HepG2 (cell line): ENCODE measurements at regions not wholly inside any gene's neighbourhood (a gene's known extent, or its start where the extent isn't known, plus 50 kb on each side); places are given as distances from the start of the nearest gene placed in this dataset.

Experiments
- ATAC-seq: fragments of 200-7000 bp; cut with Tn5 transposase; 3 replicates; pipeline ENCODE4 v1.9.1; 2020; ENCODE audit warnings: mild to moderate bottlenecking, moderate library complexity
- BruUV-seq: library from RNA; stranded (reverse); fragments of 400-500 nt; replicated peaks from 2 replicates; lab custom pipeline; 2021; lab: Mats Ljungman, UMichigan
- CTCF ChIA-PET: fragments of 300-600 bp; formaldehyde crosslinking; extraction: SDS; loops from one replicate; lab custom pipeline; 2021; ENCODE audit warnings: low total read pairs, inconsistent platforms, low intra/inter-chr PET ratio; lab: Yijun Ruan, JAX
- POLR2A ChIA-PET: fragments of 350-600 bp; sonication (Branson Sonifier 250); formaldehyde crosslinking; loops from one replicate; lab custom pipeline; 2020; ENCODE audit warnings: antibody characterized with exemption, inconsistent platforms; lab: Yijun Ruan, JAX
- DNase-seq: peaks from one replicate; pipeline ENCODE4 v3.0.0-alpha.2; 2015; ENCODE audit warnings: low spot score
- FAIRE-seq: peaks from 3 replicates; lab custom pipeline; 2011; peaks lifted over from hg19 to GRCh38; lab: Jason Lieb, UNC
- H2AFZ ChIP-seq: one replicate; pipeline ENCODE4 v1.6.1; 2011; ENCODE audit warnings: low read length, inconsistent platforms
- H3K27ac ChIP-seq: fragments of 300-600 bp; 3 replicates; pipeline ENCODE4 v1.8.0; 2011; ENCODE audit warnings: mixed run types, mild to moderate bottlenecking, mixed read lengths, low read length, inconsistent platforms; ENCODE audit not compliant: insufficient read depth; ENCODE audit errors: extremely low read length
- H3K27me3 ChIP-seq, 2 experiments: fragments of 200-600 bp in 1 of 2; 2 replicates in 1 of 2; 3 replicates in 1 of 2; pipeline versions ENCODE4 v1.6.0 to v1.8.0; 2011; ENCODE audit warnings: low read length in 2 of 2, mild to moderate bottlenecking in 2 of 2, moderate library complexity in 2 of 2, inconsistent platforms in 1 of 2; ENCODE audit not compliant: insufficient read depth in 2 of 2, control insufficient read depth in 1 of 2
- H3K36me3 ChIP-seq, 2 experiments: fragments of 200-600 bp in 1 of 2; replicated peaks in 1 of 2; 2 replicates in 1 of 2; 3 replicates in 1 of 2; pipeline versions ENCODE4 v1.5.1 to v1.8.0; 2011; ENCODE audit warnings: low read length in 2 of 2, inconsistent platforms in 1 of 2; ENCODE audit not compliant: insufficient read depth in 2 of 2, control insufficient read depth in 1 of 2
- H3K4me1 ChIP-seq: 2 replicates; pipeline ENCODE4 v1.5.1; 2012; ENCODE audit warnings: low read length, inconsistent platforms; ENCODE audit not compliant: insufficient read depth
- H3K4me2 ChIP-seq: 2 replicates; pipeline ENCODE4 v1.6.0; 2011; ENCODE audit warnings: low read depth, low read length, inconsistent platforms
- H3K4me3 ChIP-seq, 3 experiments: fragments of 200-600 bp in 1 of 3; sonication (generic), shearing (Covaris generic) in 1 of 3; replicated peaks in 1 of 3; 2 replicates each; pipeline ENCODE4 v1.5.1; 2011 to 2016; ENCODE audit warnings: low read length in 3 of 3, inconsistent platforms in 2 of 3, low read depth in 2 of 3, mild to moderate bottlenecking in 2 of 3, control low read depth in 1 of 3, mixed read lengths in 1 of 3; ENCODE audit not compliant: insufficient read depth in 1 of 3
- H3K79me2 ChIP-seq: one replicate; pipeline ENCODE4 v1.6.1; 2011; ENCODE audit warnings: low read length, inconsistent platforms; ENCODE audit not compliant: insufficient read depth
- H3K9ac ChIP-seq: 2 replicates; pipeline ENCODE4 v1.6.0; 2011; ENCODE audit warnings: mild to moderate bottlenecking, low read depth, low read length, inconsistent platforms; ENCODE audit not compliant: insufficient read depth
- H3K9me3 ChIP-seq: 2 replicates; pipeline ENCODE4 v1.5.1; 2012; ENCODE audit warnings: mild to moderate bottlenecking, low read length
- H4K20me1 ChIP-seq: 2 replicates; pipeline ENCODE4 v1.6.0; 2011; ENCODE audit warnings: inconsistent platforms, mild to moderate bottlenecking, low read length, moderate library complexity; ENCODE audit not compliant: insufficient read depth
- GATAD1 ChIP-seq: IDR thresholded peaks from 2 replicates; pipeline ENCODE4 v1.6.1; 2016; ENCODE audit warnings: missing genetic modification reagents, missing compliant biosample characterization
- IRX3 ChIP-seq: sonication (generic); formaldehyde crosslinking; IDR thresholded peaks from 2 replicates; pipeline ENCODE4 v1.8.1; 2023; ENCODE audit warnings: mild to moderate bottlenecking, low read depth, missing genetic modification reagents, borderline replicate concordance
- KDM2A ChIP-seq: sonication (generic); formaldehyde crosslinking; IDR thresholded peaks from 2 replicates; pipeline ENCODE4 v1.4.0; 2020; ENCODE audit warnings: low read depth, missing genetic modification reagents, borderline replicate concordance
- RAD21 ChIP-seq: fragments of 450-650 bp; formaldehyde crosslinking; IDR thresholded peaks from 2 replicates; pipeline ENCODE4 v1.5.0; 2020; ENCODE audit warnings: mild to moderate bottlenecking
- SMC3 ChIP-seq: IDR thresholded peaks from 2 replicates; pipeline ENCODE4 v1.6.1; 2011; ENCODE audit warnings: low read length, improper control_type of control experiment
- STAG1 ChIP-seq: sonication (generic); formaldehyde crosslinking; IDR thresholded peaks from 2 replicates; pipeline ENCODE4 v1.4.0; 2020; ENCODE audit warnings: missing genetic modification reagents
- THAP11 ChIP-seq: IDR thresholded peaks from 2 replicates; pipeline ENCODE4 v1.6.1; 2016; ENCODE audit warnings: missing biosample characterization, missing genetic modification reagents
- YY1 ChIP-seq: IDR thresholded peaks from 2 replicates; pipeline ENCODE4 v1.6.1; 2011; ENCODE audit warnings: low read length, low read depth, moderate library complexity, mild to moderate bottlenecking; ENCODE audit not compliant: insufficient read depth, insufficient replicate concordance
- ZFX ChIP-seq: sonication (generic); formaldehyde crosslinking; IDR thresholded peaks from 2 replicates; pipeline ENCODE4 v1.4.0; 2020; ENCODE audit warnings: mild to moderate bottlenecking, low read depth, missing genetic modification reagents, moderate library complexity
- whole genome bisulfite sequencing: methylation state at CpG from one replicate; pipeline ENCODE4 v1.1.6; 2017; ENCODE audit warnings: low lambda C conversion rate; 5-methylcytosine and 5-hydroxymethylcytosine counted together
- in situ Hi-C: cut with HindIII; loops from 2 replicates; pipeline ENCODE4 v1.10.0; 2017; ENCODE audit warnings: low pct_unique_long_range_greater_than_20kb; ENCODE audit not compliant: extremely low pct_ligation_motif_present
- intact Hi-C: fragments of 100-400 bp; cut with micrococcal nuclease; formaldehyde crosslinking; loops from one replicate; pipeline ENCODE4 v1.10.0; 2022; ENCODE audit not compliant: unreplicated experiment
- TF ChIP-seq, protein P1 (sequence below): sonication (generic); formaldehyde crosslinking; IDR thresholded peaks from 2 replicates; pipeline ENCODE4 v1.9.0; 2021; ENCODE audit warnings: missing genetic modification reagents, borderline replicate concordance
- TF ChIP-seq, protein P2 (sequence below): IDR thresholded peaks from 2 replicates; pipeline ENCODE4 v1.6.1; 2016; ENCODE audit warnings: missing compliant biosample characterization, missing genetic modification reagents, borderline replicate concordance
- TF ChIP-seq, protein P3 (sequence below): sonication (generic); formaldehyde crosslinking; IDR thresholded peaks from 2 replicates; pipeline ENCODE4 v1.5.1; 2020; ENCODE audit warnings: missing genetic modification reagents, mild to moderate bottlenecking, borderline replicate concordance
- TF ChIP-seq, protein P4 (sequence below): sonication (generic); formaldehyde crosslinking; IDR thresholded peaks from 2 replicates; pipeline ENCODE4 v1.5.0; 2020; ENCODE audit warnings: mild to moderate bottlenecking, missing genetic modification reagents, moderate library complexity

DNA sequence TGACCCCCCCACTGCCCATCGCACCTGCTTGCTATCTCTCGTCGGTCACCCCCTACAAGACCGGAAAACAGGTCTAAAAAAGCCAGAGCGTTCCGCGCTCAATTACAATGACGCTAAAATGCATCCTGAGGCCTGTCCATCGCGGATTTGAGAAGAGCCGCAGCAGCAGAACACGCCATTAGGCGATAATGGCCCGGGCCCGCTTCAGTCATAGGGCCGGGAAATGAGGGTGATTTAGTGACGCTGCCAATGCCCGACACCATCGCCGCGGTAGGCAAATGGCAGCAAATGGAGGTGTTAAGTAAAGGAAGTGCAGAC lies 64.1 kb upstream of the SSX2IP start (continued):
- TF ChIP-seq, protein P1, sequence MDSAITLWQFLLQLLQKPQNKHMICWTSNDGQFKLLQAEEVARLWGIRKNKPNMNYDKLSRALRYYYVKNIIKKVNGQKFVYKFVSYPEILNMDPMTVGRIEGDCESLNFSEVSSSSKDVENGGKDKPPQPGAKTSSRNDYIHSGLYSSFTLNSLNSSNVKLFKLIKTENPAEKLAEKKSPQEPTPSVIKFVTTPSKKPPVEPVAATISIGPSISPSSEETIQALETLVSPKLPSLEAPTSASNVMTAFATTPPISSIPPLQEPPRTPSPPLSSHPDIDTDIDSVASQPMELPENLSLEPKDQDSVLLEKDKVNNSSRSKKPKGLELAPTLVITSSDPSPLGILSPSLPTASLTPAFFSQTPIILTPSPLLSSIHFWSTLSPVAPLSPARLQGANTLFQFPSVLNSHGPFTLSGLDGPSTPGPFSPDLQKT (CRISPR knock-in tag), result no peak

DNA sequence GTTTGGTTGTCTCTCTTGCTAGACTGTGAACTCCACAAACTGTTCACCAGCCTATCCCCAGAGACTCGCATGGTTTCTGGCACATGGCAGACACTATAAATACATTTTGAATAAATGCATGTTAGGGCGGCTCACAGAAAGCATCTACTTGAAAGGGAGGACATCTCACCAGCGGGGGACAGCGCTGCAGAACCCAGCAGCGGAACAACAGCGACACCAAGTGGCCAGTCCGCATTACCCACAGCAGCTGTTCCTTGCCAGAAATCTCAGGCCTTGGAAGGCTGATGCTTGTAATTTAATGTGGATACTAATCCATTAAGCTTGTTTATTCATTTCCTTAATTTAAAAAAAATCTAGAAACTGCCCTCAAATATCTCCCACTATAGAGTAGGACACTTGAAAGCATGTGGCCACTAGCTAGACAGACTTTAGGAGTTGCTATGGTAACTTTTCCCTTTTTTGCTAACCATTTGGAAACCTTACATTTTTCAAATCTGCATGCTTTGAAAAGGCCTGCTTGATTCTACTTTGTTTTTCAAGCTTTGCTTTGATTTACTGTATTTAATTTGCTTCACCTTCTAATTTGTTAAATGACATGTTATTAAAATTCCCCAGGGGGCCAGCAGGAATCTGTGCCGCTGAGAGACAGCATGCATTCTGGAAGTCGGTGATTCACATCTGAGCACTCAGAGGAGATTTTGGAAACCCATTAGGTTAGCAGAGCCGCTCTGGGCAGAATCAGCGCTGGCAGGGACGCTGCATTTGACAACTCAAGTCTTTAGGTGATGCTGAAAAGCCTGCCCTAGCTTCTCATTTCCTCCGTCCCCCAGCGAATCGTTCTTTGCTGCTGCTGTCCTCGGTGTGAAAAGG lies 63.5 kb upstream of the SSX2IP start:
- H3K79me2 ChIP-seq, result no peaks in the 10 kb centered on the region
- no peak overlapping the region for H3K4me2 ChIP-seq
- no peak overlapping the region for H3K27ac ChIP-seq
- in situ Hi-C loops (loop anchor here (10.0 to 25.0 kb wide), 3 partner anchors 89 to 829 kb away; partner anchors contain the start of gene PRKACB), intact Hi-C loops (loop anchor here (1.0 to 5.0 kb wide), 5 partner anchors 63 to 821 kb away; partner anchors contain the start of gene SSX2IP)
- BruUV-seq, result no TSS peak
- no peaks in the 10 kb centered on the region for H4K20me1 ChIP-seq
- WGBS, result 25% methylated on average over 16 of the region's 16 CpGs
- ChIA-PET POLR2A (no interaction called here), CTCF (interaction anchor here (0.8 to 2.1 kb wide), 4 partner anchors 85 to 821 kb away, joined by 4 to 14 read pairs (median 8); no protein-coding TSS in a partner anchor)
- H3K27me3 ChIP-seq, result no peaks in the 10 kb centered on the region
- peak; percentile 75 for FAIRE-seq
- H3K9ac ChIP-seq, result no peak overlapping the region
- H3K36me3 ChIP-seq, result no peaks in the 10 kb centered on the region
- H3K4me1 ChIP-seq, result no peaks in the 10 kb centered on the region
- ATAC-seq, result peak; percentile 93
- DNase-seq, result peak; percentile 31
- no peaks in the 10 kb centered on the region for H3K9me3 ChIP-seq
- H2AFZ ChIP-seq, result no peak overlapping the region
- no peak overlapping the region for H3K4me3 ChIP-seq
- TF ChIP-seq IRX3 (CRISPR knock-in tag) (no peak), ZFX (0 out of 2 replicates have a peak, but pooled peaks have one; percentile 20), KDM2A (peak; percentile 50; the same call in 1 of the 2 replicates), SMC3 (peak; percentile 89), YY1 (peak; percentile 17), GATAD1 (CRISPR knock-in tag) (no peak), THAP11 (CRISPR knock-in tag) (0 out of 2 replicates have a peak, but pooled peaks have one; percentile 14), RAD21 (CRISPR knock-in tag) (peak; percentile 89), STAG1 (CRISPR knock-in tag) (peak; percentile 99)
- TF ChIP-seq, protein P2, sequence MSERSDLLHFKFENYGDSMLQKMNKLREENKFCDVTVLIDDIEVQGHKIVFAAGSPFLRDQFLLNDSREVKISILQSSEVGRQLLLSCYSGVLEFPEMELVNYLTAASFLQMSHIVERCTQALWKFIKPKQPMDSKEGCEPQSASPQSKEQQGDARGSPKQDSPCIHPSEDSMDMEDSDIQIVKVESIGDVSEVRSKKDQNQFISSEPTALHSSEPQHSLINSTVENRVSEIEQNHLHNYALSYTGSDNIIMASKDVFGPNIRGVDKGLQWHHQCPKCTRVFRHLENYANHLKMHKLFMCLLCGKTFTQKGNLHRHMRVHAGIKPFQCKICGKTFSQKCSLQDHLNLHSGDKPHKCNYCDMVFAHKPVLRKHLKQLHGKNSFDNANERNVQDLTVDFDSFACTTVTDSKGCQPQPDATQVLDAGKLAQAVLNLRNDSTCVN (CRISPR knock-in tag), result no peak
- TF ChIP-seq, protein P3, sequence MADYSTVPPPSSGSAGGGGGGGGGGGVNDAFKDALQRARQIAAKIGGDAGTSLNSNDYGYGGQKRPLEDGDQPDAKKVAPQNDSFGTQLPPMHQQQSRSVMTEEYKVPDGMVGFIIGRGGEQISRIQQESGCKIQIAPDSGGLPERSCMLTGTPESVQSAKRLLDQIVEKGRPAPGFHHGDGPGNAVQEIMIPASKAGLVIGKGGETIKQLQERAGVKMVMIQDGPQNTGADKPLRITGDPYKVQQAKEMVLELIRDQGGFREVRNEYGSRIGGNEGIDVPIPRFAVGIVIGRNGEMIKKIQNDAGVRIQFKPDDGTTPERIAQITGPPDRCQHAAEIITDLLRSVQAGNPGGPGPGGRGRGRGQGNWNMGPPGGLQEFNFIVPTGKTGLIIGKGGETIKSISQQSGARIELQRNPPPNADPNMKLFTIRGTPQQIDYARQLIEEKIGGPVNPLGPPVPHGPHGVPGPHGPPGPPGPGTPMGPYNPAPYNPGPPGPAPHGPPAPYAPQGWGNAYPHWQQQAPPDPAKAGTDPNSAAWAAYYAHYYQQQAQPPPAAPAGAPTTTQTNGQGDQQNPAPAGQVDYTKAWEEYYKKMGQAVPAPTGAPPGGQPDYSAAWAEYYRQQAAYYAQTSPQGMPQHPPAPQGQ (CRISPR knock-in tag), result no peak
- TF ChIP-seq, protein P4, sequence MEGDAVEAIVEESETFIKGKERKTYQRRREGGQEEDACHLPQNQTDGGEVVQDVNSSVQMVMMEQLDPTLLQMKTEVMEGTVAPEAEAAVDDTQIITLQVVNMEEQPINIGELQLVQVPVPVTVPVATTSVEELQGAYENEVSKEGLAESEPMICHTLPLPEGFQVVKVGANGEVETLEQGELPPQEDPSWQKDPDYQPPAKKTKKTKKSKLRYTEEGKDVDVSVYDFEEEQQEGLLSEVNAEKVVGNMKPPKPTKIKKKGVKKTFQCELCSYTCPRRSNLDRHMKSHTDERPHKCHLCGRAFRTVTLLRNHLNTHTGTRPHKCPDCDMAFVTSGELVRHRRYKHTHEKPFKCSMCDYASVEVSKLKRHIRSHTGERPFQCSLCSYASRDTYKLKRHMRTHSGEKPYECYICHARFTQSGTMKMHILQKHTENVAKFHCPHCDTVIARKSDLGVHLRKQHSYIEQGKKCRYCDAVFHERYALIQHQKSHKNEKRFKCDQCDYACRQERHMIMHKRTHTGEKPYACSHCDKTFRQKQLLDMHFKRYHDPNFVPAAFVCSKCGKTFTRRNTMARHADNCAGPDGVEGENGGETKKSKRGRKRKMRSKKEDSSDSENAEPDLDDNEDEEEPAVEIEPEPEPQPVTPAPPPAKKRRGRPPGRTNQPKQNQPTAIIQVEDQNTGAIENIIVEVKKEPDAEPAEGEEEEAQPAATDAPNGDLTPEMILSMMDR (CRISPR knock-in tag), result peak; percentile 93
